Kidney glomerular epithelial cell (primary cell): ENCODE measurements at regions not wholly inside any gene's neighbourhood (a gene's known extent, or its start where the extent isn't known, plus 50 kb on each side); places are given as distances from the start of the nearest gene placed in this dataset.
"Not testable (repeated sequence)": the region's sequence is repeated elsewhere in the genome, so short reads cannot be mapped to it uniquely, and the experiment has no call there.

ENCODE experiments used
- DNase-seq: peaks from one replicate; lab custom pipeline; 2025; lab: John Stamatoyannopoulos, UW

GRCh38 chr10:78649429-78649828 lies 419.3 kb upstream of the ZMIZ1 start:
- DNase-seq = no peak

- DNase-seq = no peak
Observed at GRCh38 chr10:78650122-78650521, 418.6 kb upstream of the ZMIZ1 start.

- DNase-seq = no peak
Observed at GRCh38 chr10:78651287-78651686, 417.5 kb upstream of the ZMIZ1 start.

GRCh38 chr10:78653555-78653954 lies 415.2 kb upstream of the ZMIZ1 start:
- DNase-seq = no peak

GRCh38 chr10:78654047-78654590 lies 414.6 kb upstream of the ZMIZ1 start:
- DNase-seq = no peak

- DNase-seq = no peak
Observed at GRCh38 chr10:78655979-78656378, 412.8 kb upstream of the ZMIZ1 start.

GRCh38 chr10:78656417-78657162 lies 412.2 kb upstream of the ZMIZ1 start:
- DNase-seq = no peak

- DNase-seq = peak; percentile 25
Observed at GRCh38 chr10:78657163-78657861, 411.5 kb upstream of the ZMIZ1 start.

- no peak for DNase-seq
Observed at GRCh38 chr10:78657862-78658165, 411.0 kb upstream of the ZMIZ1 start.

GRCh38 chr10:78658645-78659597 lies 409.8 kb upstream of the ZMIZ1 start:
- DNase-seq = no peak

- DNase-seq = no peak
Observed at GRCh38 chr10:78659598-78659967, 409.2 kb upstream of the ZMIZ1 start.

GRCh38 chr10:78660446-78661106 lies 408.2 kb upstream of the ZMIZ1 start:
- DNase-seq = no peak

GRCh38 chr10:78663721-78664120 lies 405.0 kb upstream of the ZMIZ1 start:
- no peak for DNase-seq

GRCh38 chr10:78664929-78665553 lies 403.7 kb upstream of the ZMIZ1 start:
- DNase-seq = no peak

- peak; percentile 13 for DNase-seq
Observed at GRCh38 chr10:78672918-78673317, 395.8 kb upstream of the ZMIZ1 start.

- DNase-seq = not testable (repeated sequence)
Observed at GRCh38 chr10:78681141-78681540, 387.6 kb upstream of the ZMIZ1 start.

- not testable (repeated sequence) for DNase-seq
Observed at GRCh38 chr10:78681986-78682385, 386.8 kb upstream of the ZMIZ1 start.

- DNase-seq = no peak
Observed at GRCh38 chr10:78684947-78685346, 383.8 kb upstream of the ZMIZ1 start.

GRCh38 chr10:78685466-78686103 lies 383.2 kb upstream of the ZMIZ1 start:
- peak; percentile 52 for DNase-seq

- no peak for DNase-seq
Observed at GRCh38 chr10:78686444-78687060, 382.2 kb upstream of the ZMIZ1 start.
